Iris pigment epithelial cell (primary cell): ENCODE measurements at regions not wholly inside any gene's neighbourhood (a gene's known extent, or its start where the extent isn't known, plus 50 kb on each side); places are given as distances from the start of the nearest gene placed in this dataset.
"Not testable (repeated sequence)": the region's sequence is repeated elsewhere in the genome, so short reads cannot be mapped to it uniquely, and the experiment has no call there.

Experiments used
- DNase-seq: peaks from one replicate; pipeline ENCODE4 v3.0.0-alpha.2; 2011; ENCODE audit warnings: low read depth

DNA sequence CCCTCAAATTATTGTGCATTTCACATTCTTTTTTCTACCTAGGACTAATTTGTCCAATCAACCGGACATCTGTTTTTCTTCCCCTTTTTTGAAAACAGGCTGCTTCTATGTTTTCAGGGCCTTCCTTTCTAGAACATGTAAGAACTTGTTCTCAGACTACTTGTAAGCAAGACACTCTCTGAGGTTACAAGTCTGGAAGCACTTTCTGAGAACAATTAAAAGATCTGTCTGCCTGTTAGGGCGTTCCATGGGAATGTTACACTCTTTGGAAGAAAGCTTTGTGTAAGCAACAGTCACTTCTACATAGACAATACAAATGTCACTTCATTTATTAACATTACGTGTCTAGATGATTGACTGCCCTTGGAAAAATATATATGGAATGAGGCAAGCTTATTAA, 50.9 kb upstream of the HSPB3 start:
- DNase-seq = no peak

DNA sequence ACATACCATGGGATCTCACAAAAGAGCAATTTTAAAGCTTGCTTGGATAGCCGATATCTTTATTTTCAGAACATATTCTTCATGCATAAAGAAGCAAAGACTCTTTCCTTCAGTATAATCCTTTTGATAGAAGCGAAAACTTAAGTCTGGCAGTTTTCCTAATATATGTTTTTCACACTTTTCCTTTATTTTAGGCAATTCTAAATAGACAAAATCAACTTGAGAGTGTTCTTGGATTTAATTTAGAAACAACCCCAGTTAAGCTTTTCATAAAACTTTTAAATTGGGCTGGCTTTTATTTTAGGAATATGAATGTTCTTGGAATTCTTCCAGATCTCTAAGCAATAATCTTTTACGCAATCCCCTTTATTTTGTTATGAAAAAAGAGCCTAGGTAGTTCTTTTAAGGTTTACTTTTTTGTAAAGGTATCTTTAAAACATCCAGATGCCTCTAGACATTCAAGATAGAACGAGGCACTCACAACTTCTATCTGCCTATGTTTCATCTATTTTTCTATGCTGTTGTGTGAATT, 51.5 kb upstream of the HSPB3 start:
- no peak for DNase-seq

DNA sequence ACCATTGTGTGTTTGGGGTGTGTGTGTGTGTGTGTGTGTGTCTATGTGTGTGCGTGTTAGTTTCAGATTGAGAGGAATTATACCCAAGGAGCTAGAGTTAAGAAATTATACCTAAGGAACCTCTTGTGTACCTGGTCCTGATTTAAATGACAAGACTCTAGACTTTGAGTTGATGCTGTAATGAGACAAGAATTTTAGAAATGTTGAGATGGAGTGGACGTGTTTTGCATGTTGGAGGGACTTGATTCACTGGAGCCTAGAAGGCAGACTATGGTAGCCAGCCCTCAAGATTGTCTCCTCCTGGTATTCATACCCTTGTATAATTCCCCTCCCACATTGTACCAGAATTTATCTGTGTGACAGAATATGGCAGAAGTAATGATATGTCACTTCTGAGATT, 52.4 kb upstream of the HSPB3 start:
- no peak for DNase-seq

DNA sequence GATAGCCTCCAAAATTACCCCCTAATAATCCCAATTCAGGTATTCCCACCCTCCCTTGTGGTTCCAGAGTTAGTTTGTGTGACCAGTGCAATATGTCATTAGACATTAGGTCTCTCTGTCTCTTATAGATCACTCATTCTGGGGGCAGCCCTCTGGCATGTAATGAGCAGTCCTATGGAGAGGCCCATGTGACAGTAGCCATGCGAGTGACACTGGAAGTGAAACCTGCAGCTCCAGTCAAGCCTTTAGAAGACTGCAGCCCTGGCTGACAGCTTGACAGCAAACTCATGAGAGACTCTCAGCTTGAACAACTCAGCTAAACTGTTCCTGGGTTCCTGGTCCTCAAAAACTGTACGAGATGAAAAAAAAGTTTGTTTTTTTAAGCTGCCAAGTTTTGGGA, 54.0 kb upstream of the HSPB3 start:
- no peak for DNase-seq

DNA sequence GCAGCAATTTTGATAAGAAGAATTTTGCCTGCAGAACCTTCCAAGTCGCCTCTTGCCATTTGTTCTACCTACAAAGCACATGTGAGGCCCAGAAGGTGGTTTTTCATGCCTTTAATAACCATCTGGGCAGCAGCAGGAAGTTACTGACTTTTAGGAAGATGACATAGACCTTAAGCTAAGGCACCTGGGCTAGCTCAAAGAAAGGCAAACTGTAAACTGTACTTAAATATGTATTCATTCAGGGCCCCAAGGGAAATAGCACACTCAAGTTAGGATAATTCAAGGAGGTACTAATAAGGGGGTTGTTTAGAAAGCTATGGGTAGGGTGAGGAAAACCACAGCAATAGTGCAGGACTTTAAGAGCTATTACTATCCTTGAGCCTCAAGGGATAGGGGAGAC, 57.3 kb upstream of the HSPB3 start:
- no peak for DNase-seq

DNA sequence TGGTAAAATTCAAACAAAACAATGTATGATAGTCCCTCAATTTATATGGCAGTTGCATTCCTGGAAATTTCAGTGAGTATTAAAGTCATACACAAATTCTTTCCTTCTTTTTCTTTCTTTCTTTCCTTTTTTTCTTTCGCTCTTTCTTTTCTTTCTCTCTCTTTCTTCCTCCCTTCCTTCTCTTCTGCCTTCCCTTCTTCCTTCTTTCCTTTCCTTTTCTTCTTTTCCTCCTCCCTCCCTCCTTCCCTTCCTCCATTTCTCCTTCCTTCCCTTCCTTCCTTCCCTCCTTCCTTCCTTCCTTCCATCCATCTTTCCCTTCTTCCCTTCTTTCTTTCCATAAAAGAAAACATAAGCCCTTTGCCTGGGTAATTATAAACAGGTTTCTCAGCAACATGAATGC, 58.1 kb upstream of the HSPB3 start:
- no peak for DNase-seq

DNA sequence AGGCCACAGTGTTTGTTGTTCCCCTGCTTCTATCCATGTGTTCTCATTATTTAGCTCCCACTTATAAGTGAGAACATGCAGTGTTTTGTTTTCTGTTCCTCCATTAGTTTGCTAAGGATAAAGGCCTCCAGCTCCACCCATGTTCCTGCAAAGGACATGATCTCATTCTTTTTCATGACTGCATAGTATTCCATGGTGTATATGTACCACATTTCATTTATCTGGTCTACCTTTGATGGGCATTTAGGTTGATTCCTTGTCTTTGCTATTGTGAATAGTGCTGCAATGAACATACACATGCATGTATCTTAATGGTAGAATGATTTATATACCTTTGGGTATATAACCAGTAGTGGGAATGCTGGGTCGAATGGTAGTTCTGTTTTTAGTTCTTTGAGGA, 62.5 kb upstream of the HSPB3 start:
- not testable (repeated sequence) for DNase-seq

DNA sequence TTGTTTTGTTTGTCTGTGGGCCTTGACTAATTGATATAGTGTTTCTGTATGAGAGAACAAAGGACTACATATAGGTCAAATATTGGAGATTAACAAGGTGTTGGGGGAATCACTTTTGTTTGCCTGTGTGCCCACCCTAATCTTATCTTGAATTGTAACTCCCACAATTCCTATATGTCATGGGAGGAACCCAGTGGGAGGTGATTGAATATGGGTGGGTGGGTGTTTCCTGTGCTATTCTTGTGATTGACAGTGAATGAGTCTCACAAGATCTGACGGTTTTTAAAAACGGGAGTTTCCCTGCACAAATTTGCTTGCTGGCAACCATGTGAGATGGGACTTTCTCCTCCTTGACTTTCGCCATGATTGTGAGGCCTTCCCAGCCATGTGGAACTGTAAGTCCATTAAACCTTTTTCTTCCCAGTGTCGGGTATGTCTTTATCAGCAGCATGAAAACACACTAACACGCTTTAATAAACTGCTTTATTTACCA, 64.9 kb upstream of the HSPB3 start:
- DNase-seq = no peak

DNA sequence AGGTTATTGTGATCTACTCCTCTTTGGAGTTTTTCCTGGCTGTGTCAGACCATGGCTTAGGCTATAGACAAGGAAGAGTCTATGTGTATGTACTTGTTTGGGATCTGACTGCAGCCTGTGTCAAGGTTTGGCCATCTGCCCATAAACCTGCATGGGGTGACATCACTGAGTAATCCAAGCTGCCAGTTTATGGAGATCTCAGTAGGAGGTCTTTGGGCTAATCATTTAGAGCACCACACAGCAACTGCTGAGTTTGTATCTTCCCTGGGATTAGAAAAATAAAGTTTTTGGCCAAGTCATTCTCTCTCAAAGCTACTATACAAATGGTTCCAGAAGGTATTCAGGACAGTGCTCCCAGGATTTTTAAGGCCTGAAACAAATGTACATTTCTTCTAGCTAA, 65.5 kb upstream of the HSPB3 start:
- DNase-seq = peak; percentile 95

DNA sequence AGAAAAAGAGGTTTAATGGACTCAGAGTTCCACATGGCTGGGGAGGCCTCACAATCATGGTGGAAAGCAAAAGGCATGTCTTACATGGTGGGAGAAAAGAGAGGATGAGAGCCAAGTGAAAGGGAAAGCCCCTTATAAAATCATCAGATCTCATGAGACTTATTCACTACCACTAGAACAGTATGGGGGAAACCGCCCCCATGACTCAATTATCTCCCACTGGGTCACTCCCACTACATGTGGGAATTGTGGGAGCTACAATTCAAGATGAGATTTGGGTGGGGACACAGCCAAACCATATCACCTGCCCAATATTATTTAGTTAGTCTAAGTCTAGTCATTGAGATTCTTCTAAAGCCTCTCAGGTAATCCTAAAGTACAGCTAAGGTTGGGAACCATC, 66.1 kb upstream of the HSPB3 start:
- not testable (repeated sequence) for DNase-seq

DNA sequence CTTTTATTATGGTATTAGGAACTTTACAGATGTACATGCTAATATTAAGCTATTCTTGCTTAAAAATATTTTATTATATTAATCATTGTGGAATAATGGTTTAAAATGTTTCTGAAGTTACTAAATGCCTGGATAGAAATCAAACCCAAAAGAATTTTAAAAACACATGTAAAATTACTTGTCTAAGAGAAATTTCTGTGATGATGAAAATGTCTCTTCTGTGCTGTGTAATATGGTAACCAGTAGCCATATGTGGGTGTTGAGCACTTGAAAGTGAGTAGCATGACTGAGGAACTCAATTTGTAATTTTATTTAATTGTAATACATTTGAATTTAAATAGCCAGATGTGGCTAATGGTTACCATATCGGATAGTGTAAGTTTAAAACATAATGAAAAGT, 66.7 kb upstream of the HSPB3 start:
- no peak for DNase-seq

DNA sequence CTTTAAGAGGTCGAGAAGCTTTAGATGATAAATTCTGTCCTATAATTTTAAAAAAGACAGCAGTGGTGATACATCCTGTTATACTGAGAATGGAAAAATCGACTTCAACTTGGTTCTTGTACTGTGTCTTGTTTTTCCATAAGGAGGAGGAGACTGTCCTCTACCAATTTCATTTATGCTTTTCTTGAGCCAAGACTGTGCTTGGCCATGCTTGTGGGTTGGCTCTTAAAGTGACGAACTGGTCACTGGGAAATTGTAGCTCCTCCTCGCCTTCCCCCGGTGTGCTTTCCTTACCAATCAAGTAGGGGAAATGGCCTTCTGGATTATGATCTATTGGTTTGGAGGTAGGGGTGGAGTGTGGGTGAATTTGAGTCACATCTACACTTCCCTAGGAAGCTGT, 67.1 kb upstream of the HSPB3 start:
- DNase-seq = no peak

DNA sequence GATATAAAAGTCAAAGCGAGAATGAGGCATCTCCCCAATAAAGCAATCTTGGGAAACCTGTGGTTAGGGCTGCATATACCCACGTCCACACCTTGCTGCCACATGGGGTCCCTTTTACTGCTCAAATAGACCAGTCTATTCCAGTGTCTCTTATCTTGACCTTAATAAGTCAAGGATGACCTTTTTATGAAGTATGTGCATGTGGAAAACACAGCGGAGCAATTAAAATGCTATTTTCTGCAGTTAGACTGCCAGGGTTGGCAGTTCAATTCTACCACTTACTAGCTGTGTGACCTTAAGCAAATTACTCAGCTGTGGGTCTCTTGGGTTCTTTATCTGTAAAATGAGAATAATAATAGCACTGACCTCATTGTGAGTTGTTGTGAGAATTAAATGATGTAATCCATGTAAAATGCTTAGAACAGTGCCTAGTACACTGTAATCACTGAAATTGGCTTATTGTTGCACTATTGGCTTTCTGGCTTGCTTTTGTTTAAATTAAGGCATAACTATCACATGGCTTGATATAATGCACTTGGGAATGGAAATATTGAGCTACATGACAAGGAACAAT, 67.8 kb upstream of the HSPB3 start:
- peak; percentile 70 for DNase-seq

DNA sequence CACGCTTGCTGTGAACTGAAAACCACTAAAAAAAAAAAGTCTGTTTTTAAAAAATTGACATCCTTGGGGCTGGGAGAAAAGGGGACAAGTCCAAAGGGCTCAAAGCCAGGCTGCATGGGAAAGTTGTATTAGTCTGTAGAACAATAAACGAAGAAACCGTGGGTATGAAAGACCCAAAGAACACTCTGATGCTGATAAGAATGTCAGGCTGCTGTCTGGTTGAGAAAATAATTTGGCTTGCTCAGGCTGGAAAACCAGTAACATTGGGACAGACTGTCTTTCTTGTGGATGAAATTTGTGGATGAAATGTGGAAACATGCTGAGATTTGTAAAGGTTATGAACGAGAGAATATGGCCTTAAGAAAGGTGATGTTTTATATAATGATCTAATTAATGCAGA, 68.5 kb upstream of the HSPB3 start:
- no peak for DNase-seq

DNA sequence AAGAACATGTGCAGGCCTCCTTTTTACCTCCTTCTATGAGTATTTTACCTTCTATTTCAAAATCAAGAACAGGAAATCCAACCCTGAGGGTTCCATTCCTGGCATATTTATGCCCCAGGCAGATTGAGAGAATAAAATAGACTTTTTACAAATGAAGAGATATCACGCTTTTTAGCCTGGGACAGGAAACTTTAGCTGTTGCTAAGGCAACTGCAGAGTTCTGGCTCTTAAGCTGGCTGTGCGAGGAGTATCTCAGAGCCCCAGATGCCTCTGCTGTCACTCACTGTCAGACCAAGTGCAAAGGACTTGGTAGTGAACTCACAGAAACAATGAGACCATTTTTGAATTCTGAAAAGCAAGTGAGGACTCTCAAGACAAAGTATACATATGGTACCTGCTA, 69.5 kb upstream of the HSPB3 start:
- DNase-seq = peak; percentile 70

DNA sequence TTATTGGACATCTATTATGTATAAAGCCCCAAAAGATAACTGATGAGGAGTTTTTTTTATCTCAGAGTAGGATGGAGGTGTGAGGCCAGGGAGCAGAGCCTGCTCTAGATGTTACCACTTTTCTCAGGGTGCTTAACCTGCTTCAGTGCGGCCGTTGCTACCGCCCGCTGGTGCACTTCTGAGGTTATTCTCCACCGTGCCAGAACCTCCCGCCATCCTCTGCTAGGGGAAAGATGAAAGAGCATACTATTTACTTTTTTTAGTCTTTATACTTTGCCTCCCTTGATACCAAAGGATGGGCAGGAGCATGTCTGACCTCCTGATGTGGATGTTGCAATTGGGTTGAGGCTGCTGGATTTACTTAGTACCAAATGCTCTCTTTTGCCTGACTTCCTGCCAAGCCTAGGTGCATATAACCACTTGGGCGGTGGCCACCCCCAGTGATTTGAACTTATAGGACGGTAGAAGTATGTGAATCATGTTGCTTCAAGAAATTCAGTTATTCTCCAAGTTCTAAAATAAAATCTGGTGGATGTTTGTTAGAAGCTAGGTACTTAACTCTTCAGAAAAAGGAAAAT, 71.1 kb upstream of the HSPB3 start:
- no peak for DNase-seq

DNA sequence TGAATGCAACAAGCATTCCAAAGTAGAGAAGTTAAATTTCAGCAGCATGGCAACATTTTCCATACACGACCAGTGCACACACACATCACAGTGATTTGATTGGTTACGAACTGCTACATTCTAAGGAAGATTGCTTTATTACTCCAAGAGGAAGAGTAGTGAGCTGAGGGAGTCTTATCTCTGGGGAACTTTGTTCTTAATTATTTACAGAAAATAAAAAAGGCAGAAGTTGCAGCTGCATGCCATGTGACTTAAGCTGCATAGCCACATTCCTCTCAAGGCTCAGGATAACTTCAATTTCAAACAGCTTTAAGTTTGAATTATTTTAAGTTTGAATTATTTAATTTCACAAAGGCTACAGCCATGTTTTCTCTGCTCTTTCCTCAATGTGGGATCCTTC, 71.6 kb upstream of the HSPB3 start:
- no peak for DNase-seq

DNA sequence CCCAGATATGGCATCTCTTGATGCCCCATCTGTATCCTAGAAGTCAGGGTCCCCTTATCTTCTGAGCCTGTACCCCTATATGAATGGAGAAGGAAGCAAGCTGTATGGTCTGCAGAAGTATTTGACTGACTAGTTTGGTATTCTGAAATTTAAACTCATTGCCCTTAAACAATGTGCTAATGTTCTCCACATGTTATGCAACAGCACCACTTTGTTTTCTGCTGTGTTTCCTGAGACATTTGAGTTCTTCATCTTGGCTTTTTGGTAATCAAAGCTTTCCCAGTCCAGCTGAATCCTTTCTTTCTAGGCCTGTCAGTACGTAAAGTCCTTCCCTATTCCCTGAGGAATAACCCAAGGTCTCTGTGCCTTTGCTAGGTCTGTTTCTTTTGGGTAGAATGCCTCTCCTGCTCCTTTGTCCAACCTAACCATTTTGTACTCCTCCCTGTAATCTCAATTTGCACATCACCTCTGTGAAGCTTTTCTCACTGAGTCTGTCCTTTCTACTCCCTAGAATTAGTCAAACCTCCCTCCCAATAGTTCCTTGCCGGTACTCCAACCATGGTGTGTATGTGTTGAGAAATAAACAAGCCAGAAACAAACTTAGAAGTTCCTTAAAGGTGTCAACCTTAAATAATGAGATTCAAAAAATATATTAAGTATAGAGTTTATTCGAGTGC, 72.1 kb upstream of the HSPB3 start:
- DNase-seq = peak; percentile 54

DNA sequence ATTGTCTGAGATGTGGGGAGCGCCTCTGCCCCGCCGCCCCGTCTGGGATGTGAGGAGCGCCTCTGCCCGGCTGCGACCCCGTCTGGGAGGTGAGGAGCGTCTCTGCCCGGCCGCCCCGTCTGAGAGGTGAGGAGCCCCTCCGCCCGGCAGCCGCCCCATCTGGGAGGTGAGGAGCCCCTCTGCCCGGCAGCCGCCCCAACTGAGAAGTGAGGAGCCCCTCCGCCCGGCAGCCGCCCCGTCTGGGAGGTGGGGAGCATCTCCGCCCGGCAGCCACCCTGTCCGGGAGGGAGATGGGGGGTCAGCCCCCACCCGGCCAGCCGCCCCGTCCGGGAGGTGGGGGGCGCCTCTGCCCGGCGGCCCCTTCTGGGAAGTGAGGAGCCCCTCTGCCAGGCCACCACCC, 70.9 kb upstream of the ARL15 start:
- DNase-seq = not testable (repeated sequence)

DNA sequence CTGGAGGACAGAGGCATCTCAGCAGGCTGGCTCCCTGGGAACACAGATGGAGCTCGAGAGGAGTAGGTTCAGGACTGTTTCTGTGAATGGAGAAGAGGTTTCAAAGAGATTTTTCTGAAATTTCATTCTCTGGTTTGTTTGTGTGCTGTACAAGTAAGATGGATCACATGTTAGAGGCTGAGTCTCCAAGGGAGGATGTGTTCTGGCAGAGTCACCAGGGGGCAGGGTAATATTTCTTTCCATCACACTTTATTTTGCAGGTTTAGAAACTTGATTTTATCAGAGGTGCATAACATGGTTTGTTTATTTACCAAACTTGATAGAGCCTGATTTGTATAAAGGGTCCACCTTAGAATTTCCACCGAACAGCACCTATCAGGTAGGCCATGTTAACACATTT, 69.2 kb upstream of the ARL15 start:
- no peak for DNase-seq

DNA sequence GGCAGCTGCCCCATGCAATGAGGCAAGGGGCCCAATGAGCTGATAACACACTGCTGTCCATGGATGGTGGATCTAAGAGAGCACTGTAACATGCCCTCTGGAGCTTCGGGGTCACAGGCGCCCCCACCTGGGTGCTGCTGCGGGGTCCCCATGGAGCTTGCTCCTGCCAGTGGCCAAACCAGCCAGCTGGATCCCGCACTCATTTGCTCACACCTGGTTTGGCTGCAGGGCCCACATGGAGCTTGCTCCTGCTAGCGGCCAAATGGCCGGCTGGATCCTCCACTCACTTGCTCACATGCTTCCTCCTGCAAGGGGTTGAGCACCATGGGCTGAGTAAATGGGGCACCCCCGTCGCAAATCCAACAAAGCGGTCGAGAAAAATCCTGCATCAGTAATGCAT, 68.3 kb upstream of the ARL15 start:
- no peak for DNase-seq

DNA sequence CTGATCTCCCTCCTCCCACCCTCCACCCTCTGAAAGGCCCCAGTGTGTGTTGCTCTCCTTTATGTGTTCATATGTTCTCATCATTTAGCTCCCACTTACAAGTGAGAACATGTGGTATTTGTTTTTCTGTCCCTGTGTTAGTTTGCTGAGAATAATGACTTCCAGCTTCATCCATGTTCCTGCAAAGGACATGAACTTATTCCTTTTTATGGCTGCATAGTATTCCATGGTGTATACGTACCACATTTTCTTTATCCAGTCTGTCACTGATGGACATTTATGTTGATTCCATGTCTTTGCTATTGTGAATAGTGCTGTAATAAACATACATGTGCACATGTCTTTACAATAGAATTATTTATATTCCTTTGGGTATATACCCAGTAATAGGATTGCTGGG, 67.0 kb upstream of the ARL15 start:
- DNase-seq = not testable (repeated sequence)

DNA sequence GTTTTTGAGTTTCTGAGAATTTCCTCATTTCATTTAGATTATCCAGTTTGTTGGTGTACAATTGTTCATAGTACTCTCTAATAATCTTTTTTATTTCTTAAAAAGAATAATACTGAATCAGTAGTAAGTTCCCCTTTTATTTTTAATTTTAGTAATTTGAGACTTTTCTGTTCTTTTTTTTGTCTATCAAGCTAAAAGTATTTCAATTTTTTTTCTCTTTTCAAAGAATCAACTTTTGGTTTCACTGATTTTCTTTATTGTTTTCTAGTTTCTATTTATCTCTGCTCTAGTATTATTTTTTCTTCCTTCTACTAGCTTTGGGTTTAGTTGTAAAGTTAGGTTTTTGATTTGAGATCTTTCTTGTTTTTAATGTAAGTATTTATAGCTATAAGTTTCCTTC, 60.6 kb upstream of the ARL15 start:
- DNase-seq = no peak

DNA sequence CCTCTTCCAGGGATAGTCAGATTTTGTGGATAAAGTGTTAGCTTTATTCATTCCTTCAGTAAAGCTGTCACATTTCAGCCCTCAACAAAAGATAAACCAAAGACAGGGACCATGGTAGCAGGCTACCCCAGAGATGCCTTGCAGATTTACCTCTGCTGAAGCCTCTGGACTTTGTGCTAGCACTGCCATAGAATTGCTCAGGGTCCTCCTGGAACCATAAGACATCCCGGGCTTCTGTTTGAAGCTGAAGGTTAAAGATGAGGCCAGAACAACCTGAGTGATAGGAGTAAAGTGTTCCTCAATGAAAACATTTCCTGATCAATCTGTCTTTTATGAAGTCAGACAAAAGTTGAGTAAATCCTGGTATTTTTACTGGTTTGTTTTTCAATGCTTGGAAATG, 57.5 kb upstream of the ARL15 start:
- DNase-seq = no peak
